Amniotic epithelial cell (primary cell): ENCODE measurements at regions not wholly inside any gene's neighbourhood (a gene's known extent, or its start where the extent isn't known, plus 50 kb on each side); places are given as distances from the start of the nearest gene placed in this dataset.
"Not testable (repeated sequence)": the region's sequence is repeated elsewhere in the genome, so short reads cannot be mapped to it uniquely, and the experiment has no call there.

Experiments
- DNase-seq: peaks from one replicate; pipeline ENCODE4 v3.0.0-alpha.2; 2010; ENCODE audit warnings: low read depth

DNA sequence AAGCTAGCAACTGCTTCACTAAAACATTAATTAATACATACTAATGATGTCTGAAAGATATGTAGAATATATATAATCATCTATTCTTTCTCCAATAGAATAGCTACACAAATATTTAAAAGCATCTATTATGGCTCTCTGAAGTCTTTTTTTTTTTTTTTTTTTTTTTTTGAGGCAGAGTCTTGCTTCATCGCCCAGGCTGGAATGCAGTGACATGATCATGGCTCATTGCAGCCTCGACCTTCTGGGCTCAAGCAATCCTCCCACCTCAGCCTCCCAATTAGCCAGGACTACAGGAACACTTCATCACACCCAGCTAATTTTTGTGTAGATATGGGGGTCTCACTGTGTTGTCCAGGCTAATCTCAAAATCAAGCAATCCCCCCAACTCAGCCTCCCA, 120.4 kb upstream of the KYNU start:
- DNase-seq, result peak; percentile 54

DNA sequence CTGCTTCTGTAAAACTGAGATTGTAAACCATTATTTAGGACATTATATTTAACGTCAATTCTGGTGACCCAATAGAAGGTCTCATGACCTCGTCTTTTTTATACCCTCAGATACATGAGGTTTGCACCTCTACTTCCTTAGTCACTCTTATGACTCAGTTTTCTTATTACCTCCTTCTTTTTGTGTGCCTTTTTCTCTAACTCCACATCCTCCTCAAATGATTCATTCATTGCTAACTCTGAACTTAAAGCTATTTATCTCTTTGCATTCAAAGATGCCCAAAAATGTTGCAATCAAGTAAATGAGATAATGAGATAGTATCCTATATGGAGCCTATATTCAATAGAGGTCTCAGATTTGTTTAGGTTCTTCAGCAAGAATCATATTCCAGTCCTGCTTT, 121.0 kb upstream of the KYNU start:
- peak; percentile 85 for DNase-seq

- peak; percentile 22 for DNase-seq
Measured at GRCh38 chr2:142755191-142755590, 122.3 kb upstream of the KYNU start.

- DNase-seq, result no peak
Measured at GRCh38 chr2:142754182-142754581, 123.3 kb upstream of the KYNU start.

DNA sequence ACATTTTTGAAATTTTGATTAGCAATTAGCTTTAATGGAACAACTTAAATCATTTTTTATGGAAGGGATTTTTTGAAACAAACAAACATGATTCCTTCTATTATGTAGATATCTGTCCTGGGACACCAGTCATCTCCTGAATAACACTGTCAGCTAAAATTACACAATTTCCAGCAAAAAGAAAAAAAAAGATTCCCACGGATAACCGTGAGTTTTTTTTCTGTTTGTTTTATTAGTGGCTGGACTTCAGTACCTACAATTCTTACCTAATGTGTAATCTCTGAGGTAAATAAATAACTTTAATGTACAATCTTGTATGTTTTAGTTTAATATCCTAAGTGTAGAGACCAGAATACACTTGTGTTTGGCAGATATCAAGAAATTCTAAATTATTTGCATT, 126.6 kb upstream of the KYNU start:
- DNase-seq, result peak; percentile 11

- DNase-seq, result no peak
Measured at GRCh38 chr2:142748559-142749099, 128.8 kb upstream of the KYNU start.

DNA sequence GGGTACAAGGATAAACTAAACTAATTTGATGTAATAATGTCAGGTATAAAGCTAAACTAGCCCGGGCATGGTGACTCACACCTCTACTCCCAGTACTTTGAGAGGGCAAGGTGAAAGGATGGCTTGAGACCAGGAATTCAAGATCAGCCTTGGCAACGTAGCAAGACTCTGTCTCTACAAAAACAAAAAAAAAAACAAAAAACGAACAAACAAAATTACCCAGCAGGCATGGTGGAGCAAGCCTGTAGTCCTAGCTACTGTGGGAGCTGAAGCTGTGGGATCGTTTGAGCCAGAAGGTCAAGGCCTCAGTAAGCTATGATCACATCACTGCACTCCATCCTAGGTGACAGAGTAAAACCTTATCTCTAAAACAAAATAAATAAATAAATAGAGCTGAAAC, 131.8 kb upstream of the KYNU start:
- peak; percentile 36 for DNase-seq

GRCh38 chr2:142742371-142743214, 134.9 kb upstream of the KYNU start:
- DNase-seq, result peak; percentile 85

- peak; percentile 23 for DNase-seq
Measured at GRCh38 chr2:142741764-142742269, 135.6 kb upstream of the KYNU start.

DNA sequence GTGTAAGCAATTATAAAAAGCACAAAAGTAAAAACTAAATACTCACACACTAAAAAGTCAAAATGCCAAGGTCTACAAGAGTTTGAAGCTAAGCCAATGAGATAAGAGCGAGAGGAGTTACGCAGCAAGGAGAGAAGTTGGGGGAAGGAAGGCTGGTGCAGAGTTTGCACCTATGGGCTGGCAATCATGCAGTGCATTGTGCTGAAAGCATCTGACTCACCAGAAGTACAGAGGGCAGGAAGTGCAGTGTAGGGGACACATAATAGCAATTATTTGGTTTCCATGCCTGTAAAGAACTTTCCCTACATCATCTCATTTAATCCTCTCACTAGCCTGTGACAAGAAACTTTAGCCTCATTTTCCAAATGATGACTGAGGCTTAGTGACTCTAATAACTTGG, 142.7 kb upstream of the KYNU start:
- DNase-seq, result no peak

GRCh38 chr2:142734231-142734630, 143.2 kb upstream of the KYNU start:
- DNase-seq, result no peak

DNA sequence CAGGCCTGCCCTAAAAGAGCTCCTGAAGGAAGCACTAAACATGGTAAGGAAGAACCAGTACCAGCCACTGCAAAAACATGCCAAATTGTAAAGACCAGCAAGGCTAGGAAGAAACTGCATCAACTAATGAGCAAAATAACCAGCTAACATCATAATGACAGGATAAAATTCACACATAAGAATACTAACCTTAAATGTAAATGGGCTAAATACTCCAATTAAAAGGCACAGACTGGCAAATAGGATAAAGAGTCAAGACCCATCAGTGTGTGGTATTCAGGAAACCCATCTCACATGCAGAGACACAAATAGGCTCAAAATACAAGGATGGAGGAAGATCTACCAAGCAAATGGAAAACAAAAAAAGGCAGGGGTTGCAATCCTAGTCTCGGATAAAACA, 147.7 kb upstream of the KYNU start:
- DNase-seq, result not testable (repeated sequence)

- DNase-seq, result not testable (repeated sequence)
Measured at GRCh38 chr2:142727821-142728478, 149.5 kb upstream of the KYNU start.

- no peak for DNase-seq
Measured at GRCh38 chr2:142725386-142725785, 152.1 kb upstream of the KYNU start.

GRCh38 chr2:142724713-142725349, 152.6 kb upstream of the KYNU start:
- no peak for DNase-seq

DNA sequence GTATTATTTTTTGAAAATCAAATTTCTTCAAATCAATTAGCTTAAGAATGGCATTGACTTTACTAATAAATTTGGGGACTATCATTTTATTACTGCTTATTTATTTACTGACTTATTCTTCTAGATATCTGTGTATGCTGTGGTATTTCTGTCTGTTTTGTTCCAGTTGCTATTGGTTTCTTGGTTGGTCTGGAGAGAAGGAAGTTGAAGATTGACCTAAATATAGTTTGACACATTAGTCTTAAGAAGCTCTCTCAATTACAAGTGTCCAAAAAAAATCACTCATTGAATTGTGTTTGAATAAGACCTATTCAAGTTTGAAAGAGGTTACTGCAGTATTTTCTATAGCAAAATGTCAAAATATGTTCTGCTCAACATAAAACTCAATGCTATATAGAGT, 153.3 kb upstream of the KYNU start:
- DNase-seq, result no peak

GRCh38 chr2:142723236-142723635, 154.2 kb upstream of the KYNU start:
- no peak for DNase-seq

DNA sequence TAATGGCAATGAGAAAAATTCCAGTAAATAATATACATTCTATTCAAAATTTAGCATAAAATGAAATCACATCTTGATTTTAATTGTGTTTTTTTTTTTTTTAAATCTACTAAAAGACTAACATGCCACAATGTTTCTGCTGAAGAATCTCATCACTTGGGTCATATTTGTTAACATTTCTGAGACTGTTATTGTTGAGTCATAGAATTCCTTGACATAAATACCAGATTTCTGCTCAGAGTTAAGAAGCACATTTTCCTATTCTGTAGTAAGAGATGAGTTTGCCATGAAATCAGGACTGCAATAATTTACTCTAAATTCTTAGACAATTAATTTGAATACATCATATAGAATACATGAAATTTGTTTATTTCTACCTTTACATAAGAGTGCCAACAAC, 154.9 kb upstream of the KYNU start:
- DNase-seq, result peak; percentile 72

GRCh38 chr2:142722086-142722485, 155.4 kb upstream of the KYNU start:
- DNase-seq, result no peak

DNA sequence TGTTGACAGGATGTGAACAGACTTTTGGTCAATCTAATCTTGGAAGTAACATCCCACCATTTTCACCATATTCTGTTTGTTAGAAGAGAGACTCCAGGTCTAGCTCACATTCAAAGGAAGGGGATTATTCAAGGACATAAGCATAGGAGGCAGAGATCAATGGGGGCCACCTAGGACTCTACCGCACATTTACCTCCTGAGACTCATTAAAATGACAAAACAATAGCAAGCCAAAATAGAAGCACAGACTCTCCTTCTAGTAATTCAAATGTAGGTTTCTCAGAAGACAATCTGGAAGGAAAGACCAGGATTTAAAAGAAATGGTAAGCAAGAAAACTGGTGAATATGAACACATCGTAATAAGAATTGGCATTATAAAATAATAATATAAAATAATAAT, 156.4 kb upstream of the KYNU start:
- DNase-seq, result no peak

DNA sequence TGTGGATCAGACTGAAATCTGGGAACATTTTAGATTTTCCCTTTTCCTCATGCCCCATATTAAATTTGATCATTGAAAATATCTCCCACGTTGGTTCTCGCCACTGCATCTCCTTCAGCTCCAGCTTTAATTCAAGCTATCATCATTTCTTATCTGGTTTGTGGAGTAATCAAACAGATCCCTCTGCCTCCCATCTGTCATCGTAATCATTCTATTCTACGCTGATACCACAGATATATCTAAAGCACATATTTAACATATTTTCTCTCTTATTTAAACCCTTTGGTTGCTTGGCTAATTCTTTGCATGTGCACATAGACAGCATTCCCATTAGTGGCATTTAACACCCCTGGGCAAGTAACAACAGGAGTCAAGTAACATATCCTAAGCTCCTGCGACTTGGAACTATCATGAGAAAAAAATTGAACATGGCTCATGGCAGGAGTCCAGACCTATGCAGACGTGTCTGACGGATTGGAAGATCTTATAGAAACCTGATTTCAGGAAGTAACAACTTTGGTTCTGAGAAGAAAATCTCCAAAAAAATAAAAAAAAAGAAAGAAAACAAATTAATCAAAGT, 158.8 kb upstream of the KYNU start:
- DNase-seq, result peak; percentile 61
